GM12874 (cell line): ENCODE measurements at regions not wholly inside any gene's neighbourhood (a gene's known extent, or its start where the extent isn't known, plus 50 kb on each side); places are given as distances from the start of the nearest gene placed in this dataset.

Source experiments
- CTCF ChIP-seq: IDR thresholded peaks from 2 replicates; pipeline ENCODE4 v1.5.1; 2011; ENCODE audit warnings: low read depth, mild to moderate bottlenecking, control low read depth, low read length, moderate library complexity; ENCODE audit not compliant: insufficient read depth

GRCh38 chr20:12721636-12722035, 287.1 kb upstream of the SPTLC3 start:
- TF ChIP-seq CTCF = no peak

GRCh38 chr20:12722091-12722490, 286.7 kb upstream of the SPTLC3 start:
- TF ChIP-seq CTCF = no peak

GRCh38 chr20:12723811-12724210, 285.0 kb upstream of the SPTLC3 start:
- TF ChIP-seq CTCF = no peak

GRCh38 chr20:12728782-12729181, 280.0 kb upstream of the SPTLC3 start:
- no peak for TF ChIP-seq CTCF

- no peak for TF ChIP-seq CTCF
Measured at GRCh38 chr20:12729326-12729725, 279.4 kb upstream of the SPTLC3 start.

- TF ChIP-seq CTCF = no peak
Measured at GRCh38 chr20:12733811-12734210, 275.0 kb upstream of the SPTLC3 start.

- TF ChIP-seq CTCF = no peak
Measured at GRCh38 chr20:12737497-12737896, 271.3 kb upstream of the SPTLC3 start.

- TF ChIP-seq CTCF = no peak
Measured at GRCh38 chr20:12737900-12738299, 270.9 kb upstream of the SPTLC3 start.
